ENCODE measurements at regions not wholly inside any gene's neighbourhood (a gene's known extent, or its start where the extent isn't known, plus 50 kb on each side); places are given as distances from the start of the nearest gene placed in this dataset.

GRCh38 chr10:90983914-90984549 is 63.1 kb upstream of the ANKRD1 start:
- Mint-ChIP-seq H3K36me3 (ENCODE audit: insufficient read depth, unreplicated experiment) (no peaks in the 10 kb centered on the region), H3K27me3 (ENCODE audit: insufficient read depth, unreplicated experiment) (no peaks in the 10 kb centered on the region), H3K4me1 (ENCODE audit: insufficient read depth, unreplicated experiment) (no peaks in the 10 kb centered on the region), H3K4me3 (ENCODE audit: unreplicated experiment) (no peak overlapping the region), H3K27ac (ENCODE audit: low read depth, unreplicated experiment) (no peak overlapping the region), H3K9me3 (ENCODE audit: unreplicated experiment) (no peaks in the 10 kb centered on the region)
- CTCF ChIA-PET: no interaction called here
- intact Hi-C loops (cut with micrococcal nuclease): no loop called here
- POLR2A ChIA-PET: no interaction called here
- TF ChIP-seq, protein P1, sequence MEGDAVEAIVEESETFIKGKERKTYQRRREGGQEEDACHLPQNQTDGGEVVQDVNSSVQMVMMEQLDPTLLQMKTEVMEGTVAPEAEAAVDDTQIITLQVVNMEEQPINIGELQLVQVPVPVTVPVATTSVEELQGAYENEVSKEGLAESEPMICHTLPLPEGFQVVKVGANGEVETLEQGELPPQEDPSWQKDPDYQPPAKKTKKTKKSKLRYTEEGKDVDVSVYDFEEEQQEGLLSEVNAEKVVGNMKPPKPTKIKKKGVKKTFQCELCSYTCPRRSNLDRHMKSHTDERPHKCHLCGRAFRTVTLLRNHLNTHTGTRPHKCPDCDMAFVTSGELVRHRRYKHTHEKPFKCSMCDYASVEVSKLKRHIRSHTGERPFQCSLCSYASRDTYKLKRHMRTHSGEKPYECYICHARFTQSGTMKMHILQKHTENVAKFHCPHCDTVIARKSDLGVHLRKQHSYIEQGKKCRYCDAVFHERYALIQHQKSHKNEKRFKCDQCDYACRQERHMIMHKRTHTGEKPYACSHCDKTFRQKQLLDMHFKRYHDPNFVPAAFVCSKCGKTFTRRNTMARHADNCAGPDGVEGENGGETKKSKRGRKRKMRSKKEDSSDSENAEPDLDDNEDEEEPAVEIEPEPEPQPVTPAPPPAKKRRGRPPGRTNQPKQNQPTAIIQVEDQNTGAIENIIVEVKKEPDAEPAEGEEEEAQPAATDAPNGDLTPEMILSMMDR (IDR thresholded peaks at IDR 0.05; ENCODE audit: unreplicated experiment): no peak
- BruUV-seq (replicated peaks): no TSS peak
- DNase-seq (ENCODE audit: unreplicated experiment): no peak

GRCh38 chr10:90984898-90985297 is 64.0 kb upstream of the ANKRD1 start:
- Mint-ChIP-seq H3K27me3 (ENCODE audit: insufficient read depth, unreplicated experiment) (no peaks in the 10 kb centered on the region), H3K4me1 (ENCODE audit: insufficient read depth, unreplicated experiment) (no peaks in the 10 kb centered on the region), H3K9me3 (ENCODE audit: unreplicated experiment) (no peaks in the 10 kb centered on the region), H3K27ac (ENCODE audit: low read depth, unreplicated experiment) (no peak overlapping the region), H3K36me3 (ENCODE audit: insufficient read depth, unreplicated experiment) (no peaks in the 10 kb centered on the region), H3K4me3 (ENCODE audit: unreplicated experiment) (no peak overlapping the region)
- no peak for DNase-seq (ENCODE audit: unreplicated experiment)
- ChIA-PET POLR2A (no interaction called here), CTCF (interaction anchor here (1.0 kb wide), 1 partner anchor 15 kb away, joined by 3 read pairs; no protein-coding TSS in a partner anchor)
- TF ChIP-seq, protein P1 (IDR thresholded peaks at IDR 0.05; ENCODE audit: unreplicated experiment): no peak
- no TSS peak for BruUV-seq (replicated peaks)
- intact Hi-C loops (cut with micrococcal nuclease): no loop called here

- no peak overlapping the region for H3K27ac Mint-ChIP-seq (ENCODE audit: low read depth, unreplicated experiment)
- intact Hi-C loops (cut with micrococcal nuclease): no loop called here
- CTCF ChIA-PET: interaction anchor here (1.0 kb wide), 1 partner anchor 15 kb away, joined by 3 read pairs; no protein-coding TSS in a partner anchor
- no peaks in the 10 kb centered on the region for H3K9me3 Mint-ChIP-seq (ENCODE audit: unreplicated experiment)
- no peak overlapping the region for H3K4me3 Mint-ChIP-seq (ENCODE audit: unreplicated experiment)
- H3K4me1 Mint-ChIP-seq (ENCODE audit: insufficient read depth, unreplicated experiment): no peaks in the 10 kb centered on the region
- H3K27me3 Mint-ChIP-seq (ENCODE audit: insufficient read depth, unreplicated experiment): no peaks in the 10 kb centered on the region
- POLR2A ChIA-PET: interaction anchor here (0.6 to 0.7 kb wide), 2 partner anchors 12 to 51 kb away, joined by 3 read pairs; no protein-coding TSS in a partner anchor
- H3K36me3 Mint-ChIP-seq (ENCODE audit: insufficient read depth, unreplicated experiment): no peaks in the 10 kb centered on the region
- no TSS peak for BruUV-seq (replicated peaks)
- no peak for DNase-seq (ENCODE audit: unreplicated experiment)
- TF ChIP-seq, protein P1 (IDR thresholded peaks at IDR 0.05; ENCODE audit: unreplicated experiment): no peak
These were observed 64.5 kb upstream of the ANKRD1 start for GRCh38 chr10:90985321-90985933.

DNA sequence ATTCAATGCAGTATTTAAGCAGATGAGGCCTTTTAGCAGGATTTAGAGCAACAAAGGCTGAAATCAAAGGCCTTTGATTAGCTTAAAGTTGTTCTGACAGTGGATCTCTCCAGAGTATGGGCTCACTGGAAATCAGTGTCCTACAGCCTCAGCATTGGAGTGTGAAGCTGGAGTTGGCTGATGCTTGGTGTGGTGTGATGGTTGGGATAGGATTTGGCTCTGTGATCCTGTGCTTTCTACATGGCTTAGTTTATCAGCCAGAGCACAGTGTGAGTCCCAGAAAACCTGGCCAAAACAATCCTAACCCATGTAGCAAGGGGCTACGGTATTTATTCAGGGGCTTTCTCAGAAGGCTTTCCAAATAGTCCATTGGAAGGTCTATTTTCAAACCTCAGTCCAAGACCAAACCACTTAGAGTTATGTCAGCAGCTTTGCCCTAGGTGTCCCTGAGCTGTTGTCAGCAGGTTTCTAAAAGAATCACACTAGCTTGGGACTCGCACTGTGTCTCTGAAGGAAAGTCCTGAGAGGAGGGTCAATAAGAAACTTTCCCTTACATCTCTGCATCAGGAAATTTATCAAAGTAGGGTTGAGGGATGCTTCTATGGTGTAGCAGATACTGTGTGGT is 65.4 kb upstream of the ANKRD1 start:
- no peaks in the 10 kb centered on the region for H3K36me3 Mint-ChIP-seq (ENCODE audit: insufficient read depth, unreplicated experiment)
- ChIA-PET CTCF (interaction anchor here (1.8 kb wide), 1 partner anchor 20 kb away, joined by 7 read pairs; no protein-coding TSS in a partner anchor), POLR2A (interaction anchor here (0.6 to 0.7 kb wide), 2 partner anchors 13 to 51 kb away, joined by 3 read pairs; no protein-coding TSS in a partner anchor)
- intact Hi-C loops (cut with micrococcal nuclease): no loop called here
- no peaks in the 10 kb centered on the region for H3K9me3 Mint-ChIP-seq (ENCODE audit: unreplicated experiment)
- H3K27me3 Mint-ChIP-seq (ENCODE audit: insufficient read depth, unreplicated experiment): no peaks in the 10 kb centered on the region
- no TSS peak for BruUV-seq (replicated peaks)
- no peak for DNase-seq (ENCODE audit: unreplicated experiment)
- TF ChIP-seq, protein P1 (IDR thresholded peaks at IDR 0.05; ENCODE audit: unreplicated experiment): no peak
- no peak overlapping the region for H3K27ac Mint-ChIP-seq (ENCODE audit: low read depth, unreplicated experiment)
- no peak overlapping the region for H3K4me3 Mint-ChIP-seq (ENCODE audit: unreplicated experiment)
- H3K4me1 Mint-ChIP-seq (ENCODE audit: insufficient read depth, unreplicated experiment): no peaks in the 10 kb centered on the region

Measured in MCF 10A (cell line).